SK-N-MC (cell line): ENCODE measurements at regions not wholly inside any gene's neighbourhood (a gene's known extent, or its start where the extent isn't known, plus 50 kb on each side); places are given as distances from the start of the nearest gene placed in this dataset.

ENCODE experiments used
- DNase-seq: peaks from one replicate; pipeline ENCODE4 v3.0.0-alpha.2; 2011; ENCODE audit warnings: low read depth, low spot score
- H3K27ac ChIP-seq: fragments of 200-600 bp; sonication (generic); 2 replicates; pipeline ENCODE4 v1.5.1; 2016; ENCODE audit warnings: mixed run types
- H3K36me3 ChIP-seq: fragments of 200-600 bp; sonication (generic); 2 replicates; pipeline ENCODE4 v1.6.1; 2017; ENCODE audit warnings: antibody characterized with exemption, low read length, mixed read lengths; ENCODE audit not compliant: insufficient read depth
- H3K4me3 ChIP-seq: fragments of 200-600 bp; sonication (generic); 2 replicates; pipeline ENCODE4 v1.5.1; 2016
- H3K9ac ChIP-seq: fragments of 200-600 bp; sonication (generic); 2 replicates; pipeline ENCODE4 v1.8.0; 2017; ENCODE audit warnings: mixed run types, mixed read lengths; ENCODE audit not compliant: insufficient read length
- H3K9me3 ChIP-seq: fragments of 200-600 bp; sonication (generic); 2 replicates; pipeline ENCODE4 v1.6.1; 2017; ENCODE audit warnings: low read depth, mild to moderate bottlenecking, antibody characterized with exemption, low read length, moderate library complexity, mixed read lengths
- EZH2 ChIP-seq: fragments of 200-600 bp; sonication (generic); IDR thresholded peaks from one replicate; pipeline ENCODE4 v1.6.1; 2017; ENCODE audit warnings: antibody characterized with exemption
- FOXP2 ChIP-seq: optimal IDR thresholded peaks from 2 replicates; pipeline ENCODE3; 2011; ENCODE audit warnings: mild to moderate bottlenecking, moderate library complexity; ENCODE audit not compliant: insufficient read depth; ENCODE audit errors: extremely low read length, control extremely low read depth
- POLR2AphosphoS5 ChIP-seq: IDR thresholded peaks from 2 replicates; pipeline ENCODE4 v1.6.1; 2012; ENCODE audit warnings: mild to moderate bottlenecking, low read depth, low read length, borderline replicate concordance

GRCh38 chr21:33976082-33977016 is 60.7 kb upstream of the ATP5PO start:
- no peak overlapping the region for H3K9ac ChIP-seq
- H3K9me3 ChIP-seq = no peaks in the 10 kb centered on the region
- H3K4me3 ChIP-seq = no peak overlapping the region
- no peaks in the 10 kb centered on the region for H3K36me3 ChIP-seq
- H3K27ac ChIP-seq = no peak overlapping the region
- DNase-seq = no peak
- TF ChIP-seq FOXP2 (no peak), EZH2 (no peak), POLR2AphosphoS5 (no peak)

DNA sequence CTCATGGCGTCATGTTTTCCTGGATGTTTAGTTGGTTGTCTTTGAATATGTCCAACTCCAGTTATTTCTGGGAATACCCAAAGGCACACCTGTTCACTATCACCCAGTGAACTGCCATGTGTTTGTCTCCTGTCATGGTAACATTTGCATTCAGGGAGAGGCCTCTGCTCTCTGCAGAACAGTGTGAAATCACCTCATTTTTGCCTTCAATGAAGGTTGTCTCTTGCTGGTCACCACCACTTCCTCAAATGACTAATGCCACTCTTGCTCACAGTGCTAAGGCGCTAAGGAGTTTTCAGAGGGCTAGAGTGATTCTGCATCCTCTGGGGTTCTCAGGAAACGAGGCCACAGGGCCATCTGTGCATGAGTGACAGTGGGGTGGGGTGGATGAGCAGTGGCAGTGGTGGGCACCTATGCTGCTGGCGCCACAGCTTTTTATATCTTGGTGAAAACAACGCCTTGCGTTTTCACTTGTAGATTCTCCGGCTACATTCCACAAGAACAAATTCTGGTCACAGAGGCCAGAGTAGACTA is 60.0 kb upstream of the ATP5PO start:
- Histone ChIP-seq H3K36me3 (no peaks in the 10 kb centered on the region), H3K9ac (no peak overlapping the region), H3K9me3 (no peaks in the 10 kb centered on the region), H3K27ac (no peak overlapping the region), H3K4me3 (no peak overlapping the region)
- DNase-seq = no peak
- TF ChIP-seq EZH2 (no peak), FOXP2 (no peak), POLR2AphosphoS5 (no peak)

- no peak overlapping the region for H3K27ac ChIP-seq
- DNase-seq = no peak
- no peaks in the 10 kb centered on the region for H3K36me3 ChIP-seq
- H3K9me3 ChIP-seq = no peaks in the 10 kb centered on the region
- no peak overlapping the region for H3K9ac ChIP-seq
- no peak overlapping the region for H3K4me3 ChIP-seq
- TF ChIP-seq FOXP2 (no peak), EZH2 (no peak), POLR2AphosphoS5 (no peak)
Measured at GRCh38 chr21:33974513-33975468, 59.2 kb upstream of the ATP5PO start.

GRCh38 chr21:33973268-33973667 is 57.7 kb upstream of the ATP5PO start:
- Histone ChIP-seq H3K27ac (no peak overlapping the region), H3K4me3 (no peak overlapping the region), H3K9me3 (no peaks in the 10 kb centered on the region), H3K36me3 (no peaks in the 10 kb centered on the region), H3K9ac (no peak overlapping the region)
- no peak for DNase-seq
- no peak for TF ChIP-seq EZH2
- TF ChIP-seq POLR2AphosphoS5 = no peak
- TF ChIP-seq FOXP2 = no peak

- no peak overlapping the region for H3K27ac ChIP-seq
- no peaks in the 10 kb centered on the region for H3K36me3 ChIP-seq
- TF ChIP-seq POLR2AphosphoS5 (no peak), EZH2 (no peak), FOXP2 (no peak)
- no peak for DNase-seq
- H3K9me3 ChIP-seq = no peaks in the 10 kb centered on the region
- no peak overlapping the region for H3K9ac ChIP-seq
- H3K4me3 ChIP-seq = no peak overlapping the region
Measured at GRCh38 chr21:33972539-33972938, 56.9 kb upstream of the ATP5PO start.

DNA sequence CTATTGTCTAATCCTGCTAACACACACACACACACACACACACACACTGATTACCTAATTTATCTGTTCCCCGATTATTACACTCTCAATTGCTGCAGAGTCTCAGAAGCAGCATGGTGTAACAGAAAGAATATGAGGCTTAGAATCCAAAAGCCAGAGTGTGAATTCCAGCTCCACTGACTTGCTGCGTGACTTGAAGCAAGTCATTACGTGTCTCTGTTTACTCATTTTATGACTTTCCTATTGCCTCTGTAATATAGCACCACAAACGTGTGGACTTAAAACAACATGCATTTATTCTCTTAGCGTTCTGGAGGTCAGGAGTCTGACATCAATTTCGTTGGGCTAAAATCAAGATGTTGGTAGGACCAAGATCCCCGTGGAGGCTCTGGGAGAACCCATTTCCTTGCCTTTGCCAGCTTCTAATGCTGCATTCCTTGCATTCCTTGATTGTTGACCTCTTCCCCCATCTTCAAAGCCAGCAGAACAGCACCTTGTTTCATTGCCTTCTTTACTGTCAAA is 55.9 kb upstream of the ATP5PO start:
- H3K36me3 ChIP-seq = no peaks in the 10 kb centered on the region
- no peak overlapping the region for H3K27ac ChIP-seq
- H3K4me3 ChIP-seq = no peak overlapping the region
- no peak for DNase-seq
- H3K9ac ChIP-seq = no peak overlapping the region
- no peaks in the 10 kb centered on the region for H3K9me3 ChIP-seq
- TF ChIP-seq FOXP2 = no peak
- no peak for TF ChIP-seq EZH2
- TF ChIP-seq POLR2AphosphoS5 = no peak

- H3K9ac ChIP-seq = no peak overlapping the region
- peak overlapping the region; percentile 93 for H3K27ac ChIP-seq
- no peak for TF ChIP-seq POLR2AphosphoS5
- H3K36me3 ChIP-seq = no peaks in the 10 kb centered on the region
- H3K9me3 ChIP-seq = no peaks in the 10 kb centered on the region
- no peak for DNase-seq
- H3K4me3 ChIP-seq = peak overlapping the region; percentile 67
Measured at GRCh38 chr21:33969581-33969980, 54.0 kb upstream of the ATP5PO start.

DNA sequence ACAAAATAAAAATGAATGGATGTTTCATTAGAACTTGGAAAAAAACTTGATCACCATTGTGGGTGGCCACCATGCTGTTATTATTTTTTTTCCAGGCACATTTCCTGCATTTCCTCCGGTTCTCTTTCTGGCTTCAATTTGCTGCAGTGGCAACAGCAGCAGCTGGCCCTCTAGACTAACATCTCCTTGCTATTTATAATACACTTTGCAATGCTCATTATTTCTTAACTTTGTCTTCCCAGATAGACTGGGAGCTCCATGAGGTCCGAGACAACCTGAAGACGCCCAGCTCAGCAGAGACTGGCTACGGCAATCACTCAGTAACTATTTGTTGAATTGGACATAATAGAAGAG is 53.4 kb upstream of the ATP5PO start:
- peak; percentile 18 for DNase-seq
- H3K9me3 ChIP-seq = no peaks in the 10 kb centered on the region
- H3K36me3 ChIP-seq = no peaks in the 10 kb centered on the region
- peak overlapping the region; percentile 93 for H3K27ac ChIP-seq
- peak overlapping the region; percentile 67 for H3K4me3 ChIP-seq
- TF ChIP-seq EZH2 = no peak
- no peak for TF ChIP-seq POLR2AphosphoS5
- TF ChIP-seq FOXP2 = no peak
- peak overlapping the region; percentile 13 for H3K9ac ChIP-seq
